OCI-LY3 (cell line): ENCODE measurements at regions not wholly inside any gene's neighbourhood (a gene's known extent, or its start where the extent isn't known, plus 50 kb on each side); places are given as distances from the start of the nearest gene placed in this dataset.

Experiments used
- H2AFZ ChIP-seq: fragments of 200-600, 300-600 bp; shearing (Covaris generic); 2 replicates; pipeline ENCODE4 v1.6.0; 2014; ENCODE audit warnings: antibody characterized with exemption, low read depth, low read length
- H3K27ac ChIP-seq: fragments of 200-600, 300-600 bp; sonication (generic); 2 replicates; pipeline ENCODE4 v1.5.1; 2014; ENCODE audit warnings: mild to moderate bottlenecking, low read length, moderate library complexity, mixed read lengths
- H3K27me3 ChIP-seq: fragments of 200-600, 300-600 bp; sonication (generic); 2 replicates; pipeline ENCODE4 v1.6.1; 2014; ENCODE audit warnings: low read depth, low read length, mixed read lengths
- H3K36me3 ChIP-seq: fragments of 200-600, 300-600 bp; sonication (generic); replicated peaks from 2 replicates; pipeline ENCODE3; 2014; ENCODE audit warnings: low read depth, low read length, mixed read lengths
- H3K4me1 ChIP-seq: fragments of 300-600, 200-600 bp; sonication (generic); 2 replicates; pipeline ENCODE4 v1.6.1; 2014; ENCODE audit warnings: low read length, mixed read lengths
- H3K4me2 ChIP-seq: fragments of 200-600, 300-600 bp; sonication (generic); 2 replicates; pipeline ENCODE4 v1.6.1; 2014; ENCODE audit warnings: low read length, mixed read lengths
- H3K4me3 ChIP-seq: fragments of 300-600, 200-600 bp; sonication (generic); 2 replicates; pipeline ENCODE4 v1.5.1; 2014; ENCODE audit warnings: antibody characterized with exemption, mild to moderate bottlenecking, low read length, moderate library complexity
- H3K79me2 ChIP-seq: fragments of 300-600, 200-600 bp; shearing (Covaris generic); 2 replicates; pipeline ENCODE4 v1.6.1; 2014; ENCODE audit warnings: mild to moderate bottlenecking, low read length, mixed read lengths
- H3K9ac ChIP-seq: fragments of 300-600, 200-600 bp; shearing (Covaris generic); 2 replicates; pipeline ENCODE4 v1.6.0; 2014; ENCODE audit warnings: mild to moderate bottlenecking, low read length, moderate library complexity
- H3K9me3 ChIP-seq: fragments of 200-600, 300-600 bp; shearing (Covaris generic); 2 replicates; pipeline ENCODE4 v1.6.1; 2014; ENCODE audit warnings: low read length, mixed read lengths; ENCODE audit not compliant: insufficient read depth
- H4K20me1 ChIP-seq: fragments of 200-600, 300-600 bp; sonication (generic); 2 replicates; pipeline ENCODE4 v1.6.1; 2016; ENCODE audit warnings: low read length, mixed read lengths; ENCODE audit not compliant: insufficient read depth
- EZH2phosphoT487 ChIP-seq: fragments of 200-600 bp; shearing (Covaris generic); IDR thresholded peaks from 2 replicates; pipeline ENCODE4 v1.6.1; 2018; ENCODE audit warnings: antibody characterized with exemption, mixed run types, low read depth
- TF ChIP-seq, protein P1 (sequence below): fragments of 200-600, 300-600 bp; sonication (generic); IDR thresholded peaks from 2 replicates; pipeline ENCODE4 v1.5.1; 2014; ENCODE audit warnings: antibody characterized with exemption, low read length, low read depth

DNA sequence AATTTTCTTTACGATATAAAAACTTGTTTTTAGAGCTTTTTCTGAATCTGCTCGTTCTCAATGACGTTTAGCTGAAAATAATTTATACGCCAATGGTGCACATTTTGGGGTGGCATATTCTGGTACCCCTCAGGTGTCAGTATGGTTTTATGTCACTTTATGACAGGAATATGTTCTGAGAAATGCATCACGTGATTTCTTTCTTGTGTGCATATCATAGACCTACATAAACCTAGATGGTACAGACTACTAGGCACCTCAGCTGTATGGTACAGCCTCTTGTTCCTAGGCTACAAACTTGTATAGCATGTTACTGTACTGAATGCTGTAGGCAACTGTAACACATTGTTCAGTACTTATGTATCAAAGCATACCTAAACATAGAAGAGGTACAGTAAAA, 68.2 kb downstream of the TMEM17 start:
- Histone ChIP-seq H3K9me3 (no peaks in the 10 kb centered on the region), H3K9ac (no peak overlapping the region), H3K27ac (no peak overlapping the region), H4K20me1 (no peaks in the 10 kb centered on the region), H3K27me3 (no peaks in the 10 kb centered on the region), H3K4me2 (no peak overlapping the region), H2AFZ (no peak overlapping the region), H3K4me3 (no peak overlapping the region), H3K4me1 (peaks cover 65% of the 10 kb centered on the region), H3K79me2 (no peaks in the 10 kb centered on the region), H3K36me3 (no peaks in the 10 kb centered on the region)
- TF ChIP-seq, protein P1, sequence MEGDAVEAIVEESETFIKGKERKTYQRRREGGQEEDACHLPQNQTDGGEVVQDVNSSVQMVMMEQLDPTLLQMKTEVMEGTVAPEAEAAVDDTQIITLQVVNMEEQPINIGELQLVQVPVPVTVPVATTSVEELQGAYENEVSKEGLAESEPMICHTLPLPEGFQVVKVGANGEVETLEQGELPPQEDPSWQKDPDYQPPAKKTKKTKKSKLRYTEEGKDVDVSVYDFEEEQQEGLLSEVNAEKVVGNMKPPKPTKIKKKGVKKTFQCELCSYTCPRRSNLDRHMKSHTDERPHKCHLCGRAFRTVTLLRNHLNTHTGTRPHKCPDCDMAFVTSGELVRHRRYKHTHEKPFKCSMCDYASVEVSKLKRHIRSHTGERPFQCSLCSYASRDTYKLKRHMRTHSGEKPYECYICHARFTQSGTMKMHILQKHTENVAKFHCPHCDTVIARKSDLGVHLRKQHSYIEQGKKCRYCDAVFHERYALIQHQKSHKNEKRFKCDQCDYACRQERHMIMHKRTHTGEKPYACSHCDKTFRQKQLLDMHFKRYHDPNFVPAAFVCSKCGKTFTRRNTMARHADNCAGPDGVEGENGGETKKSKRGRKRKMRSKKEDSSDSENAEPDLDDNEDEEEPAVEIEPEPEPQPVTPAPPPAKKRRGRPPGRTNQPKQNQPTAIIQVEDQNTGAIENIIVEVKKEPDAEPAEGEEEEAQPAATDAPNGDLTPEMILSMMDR, result no peak
- TF ChIP-seq EZH2phosphoT487, result no peak

DNA sequence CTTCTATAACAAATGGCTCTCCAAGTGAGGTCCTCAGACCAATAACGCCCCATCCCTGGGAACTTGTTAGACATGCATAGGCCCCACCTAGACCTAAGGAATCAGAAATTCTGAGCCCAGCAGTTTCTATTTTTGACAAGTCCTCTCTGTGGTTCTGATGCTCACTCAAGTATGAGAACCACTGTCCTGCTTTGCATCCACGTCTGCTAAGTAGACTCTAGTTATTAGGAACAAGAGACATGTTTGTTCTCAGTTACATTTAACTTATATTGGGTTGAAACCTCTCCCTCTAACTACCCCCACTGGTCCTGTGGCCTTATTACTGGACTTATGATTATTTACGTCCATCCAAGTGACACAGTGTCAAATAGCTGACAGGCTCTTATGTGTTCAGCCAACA, 70.3 kb downstream of the TMEM17 start:
- H3K9me3 ChIP-seq, result no peaks in the 10 kb centered on the region
- H3K4me1 ChIP-seq, result peaks cover 51% of the 10 kb centered on the region
- no peaks in the 10 kb centered on the region for H3K27me3 ChIP-seq
- H2AFZ ChIP-seq, result peak overlapping the region; percentile 15; the same call in 1 of the 2 replicates
- peak overlapping the region; percentile 25; the same call in 1 of the 2 replicates for H3K9ac ChIP-seq
- TF ChIP-seq, protein P1, result no peak
- no peak for TF ChIP-seq EZH2phosphoT487
- no peaks in the 10 kb centered on the region for H4K20me1 ChIP-seq
- peak overlapping the region; percentile 60 for H3K27ac ChIP-seq
- peak overlapping the region; percentile 64 for H3K4me2 ChIP-seq
- no peaks in the 10 kb centered on the region for H3K79me2 ChIP-seq
- H3K36me3 ChIP-seq, result no peaks in the 10 kb centered on the region
- H3K4me3 ChIP-seq, result peak overlapping the region; percentile 37; the same call in 1 of the 2 replicates

DNA sequence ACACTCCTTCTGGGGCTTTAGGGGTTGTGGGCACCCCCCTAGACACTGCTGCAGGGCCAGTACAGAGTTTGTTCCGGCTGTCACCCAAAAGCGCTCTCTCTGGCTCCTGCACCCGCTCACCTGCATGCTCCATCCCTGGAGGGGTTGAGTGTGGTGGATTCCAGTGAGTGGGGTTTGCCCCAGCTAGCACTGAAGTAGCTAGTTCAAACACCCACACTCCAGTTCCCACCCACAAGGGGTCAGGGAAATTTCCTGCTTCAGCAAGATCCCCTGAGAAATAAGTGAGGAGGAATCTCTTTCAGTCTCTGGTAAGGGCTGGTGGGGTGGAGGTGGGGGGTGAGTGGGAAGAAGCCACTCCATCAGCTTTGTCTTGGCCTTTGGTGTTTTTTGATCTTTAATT, 73.6 kb downstream of the TMEM17 start:
- Histone ChIP-seq H4K20me1 (no peaks in the 10 kb centered on the region), H3K27ac (no peak overlapping the region), H3K79me2 (no peaks in the 10 kb centered on the region), H3K9me3 (no peaks in the 10 kb centered on the region), H3K4me1 (peaks cover 30% of the 10 kb centered on the region), H3K27me3 (no peaks in the 10 kb centered on the region), H3K4me3 (no peak overlapping the region), H3K9ac (no peak overlapping the region), H3K4me2 (no peak overlapping the region), H3K36me3 (no peaks in the 10 kb centered on the region), H2AFZ (no peak overlapping the region)
- TF ChIP-seq, protein P1, result no peak
- no peak for TF ChIP-seq EZH2phosphoT487

DNA sequence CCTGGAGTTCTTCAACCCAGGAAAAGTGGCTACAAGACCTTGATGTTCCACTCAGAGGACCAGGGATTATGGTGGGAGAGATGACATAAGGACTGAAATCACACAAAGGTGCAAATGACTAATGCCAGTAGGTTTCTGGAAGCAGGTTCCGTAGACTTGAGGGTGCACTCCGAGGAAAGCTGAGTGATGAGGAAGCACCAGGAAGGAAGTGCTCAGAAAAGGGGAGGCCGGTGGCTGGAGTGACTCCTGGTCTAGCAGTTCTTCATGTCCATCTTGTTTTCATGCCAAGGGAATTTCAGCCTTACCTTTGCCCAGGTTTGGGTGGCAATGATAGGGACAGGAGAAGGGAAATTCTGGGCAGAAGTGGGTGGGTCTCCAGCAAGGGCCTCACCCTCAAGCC, 74.5 kb downstream of the TMEM17 start:
- no peak overlapping the region for H3K4me3 ChIP-seq
- no peak overlapping the region for H2AFZ ChIP-seq
- H3K79me2 ChIP-seq, result no peaks in the 10 kb centered on the region
- H3K36me3 ChIP-seq, result no peaks in the 10 kb centered on the region
- no peaks in the 10 kb centered on the region for H4K20me1 ChIP-seq
- H3K27me3 ChIP-seq, result no peaks in the 10 kb centered on the region
- no peaks in the 10 kb centered on the region for H3K9me3 ChIP-seq
- H3K9ac ChIP-seq, result no peak overlapping the region
- H3K4me1 ChIP-seq, result peaks cover 24% of the 10 kb centered on the region
- H3K4me2 ChIP-seq, result no peak overlapping the region
- H3K27ac ChIP-seq, result no peak overlapping the region
- TF ChIP-seq, protein P1, result no peak
- TF ChIP-seq EZH2phosphoT487, result no peak
